H9 (cell line): ENCODE measurements at regions not wholly inside any gene's neighbourhood (a gene's known extent, or its start where the extent isn't known, plus 50 kb on each side); places are given as distances from the start of the nearest gene placed in this dataset.
"Not testable (repeated sequence)": the region's sequence is repeated elsewhere in the genome, so short reads cannot be mapped to it uniquely, and the experiment has no call there.

ENCODE experiments used
- DNase-seq: peaks from one replicate; pipeline ENCODE4 v3.0.0-alpha.2; 2017
- H2AFZ ChIP-seq: one replicate; pipeline ENCODE4 v1.6.1; 2013; ENCODE audit warnings: mild to moderate bottlenecking, low read length, control low read depth, moderate library complexity
- H2AK5ac ChIP-seq: 2 replicates; pipeline ENCODE4 v1.6.1; 2013; ENCODE audit warnings: low read length, control low read depth, mixed read lengths; ENCODE audit not compliant: insufficient read length
- H2BK120ac ChIP-seq: one replicate; pipeline ENCODE4 v1.6.1; 2013; ENCODE audit warnings: low read depth, mild to moderate bottlenecking, low read length, control low read depth, inconsistent platforms; ENCODE audit not compliant: poor library complexity, severe bottlenecking
- H2BK12ac ChIP-seq: 2 replicates; pipeline ENCODE4 v1.6.1; 2013; ENCODE audit warnings: low read length, control low read depth, mixed read lengths, low read depth; ENCODE audit not compliant: insufficient read length
- H2BK15ac ChIP-seq: 2 replicates; pipeline ENCODE4 v1.6.1; 2013; ENCODE audit warnings: low read depth, low read length, control low read depth
- H2BK20ac ChIP-seq: one replicate; pipeline ENCODE4 v1.6.1; 2013; ENCODE audit warnings: low read depth, mild to moderate bottlenecking, low read length, control low read depth, inconsistent platforms; ENCODE audit not compliant: poor library complexity, severe bottlenecking
- H2BK5ac ChIP-seq: 2 replicates; pipeline ENCODE4 v1.6.1; 2013; ENCODE audit warnings: low read length, control low read depth, mixed read lengths; ENCODE audit not compliant: insufficient read length
- H3K14ac ChIP-seq: 2 replicates; pipeline ENCODE4 v1.6.1; 2013; ENCODE audit warnings: low read length, control low read depth; ENCODE audit not compliant: insufficient read depth
- H3K18ac ChIP-seq: 2 replicates; pipeline ENCODE4 v1.6.1; 2013; ENCODE audit warnings: low read depth, mild to moderate bottlenecking, mixed read lengths, low read length, control low read depth; ENCODE audit not compliant: insufficient read length
- H3K23ac ChIP-seq: 2 replicates; pipeline ENCODE4 v1.6.1; 2013; ENCODE audit warnings: low read length, control low read depth, mixed read lengths, low read depth; ENCODE audit not compliant: insufficient read length
- H3K23me2 ChIP-seq: 2 replicates; pipeline ENCODE4 v1.6.1; 2013; ENCODE audit warnings: low read depth, mild to moderate bottlenecking, mixed read lengths, low read length, control low read depth; ENCODE audit not compliant: insufficient read length, poor library complexity, severe bottlenecking
- H3K27ac ChIP-seq: 2 replicates; pipeline ENCODE4 v1.5.1; 2013; ENCODE audit warnings: low read length, control low read depth, mixed read lengths, low read depth; ENCODE audit not compliant: insufficient read length
- H3K27me3 ChIP-seq: 2 replicates; pipeline ENCODE4 v1.6.1; 2013; ENCODE audit warnings: low read length, control low read depth, inconsistent platforms; ENCODE audit not compliant: insufficient read depth
- H3K4ac ChIP-seq: 2 replicates; pipeline ENCODE4 v1.6.1; 2013; ENCODE audit warnings: low read depth, mild to moderate bottlenecking, control low read depth, inconsistent platforms, low read length, moderate library complexity
- H3K4me1 ChIP-seq: 2 replicates; pipeline ENCODE4 v1.6.1; 2013; ENCODE audit warnings: low read length, control low read depth, inconsistent platforms; ENCODE audit not compliant: insufficient read depth
- H3K4me2 ChIP-seq: 2 replicates; pipeline ENCODE4 v1.6.1; 2013; ENCODE audit warnings: low read length, control low read depth, mixed read lengths; ENCODE audit not compliant: insufficient read length, insufficient read depth
- H3K56ac ChIP-seq: 2 replicates; pipeline ENCODE4 v1.6.1; 2013; ENCODE audit warnings: low read depth, mild to moderate bottlenecking, mixed read lengths, low read length, control low read depth; ENCODE audit not compliant: insufficient read length
- H3K79me1 ChIP-seq: 2 replicates; pipeline ENCODE4 v1.6.1; 2013; ENCODE audit warnings: low read depth, mild to moderate bottlenecking, moderate library complexity, low read length, control low read depth, inconsistent platforms; ENCODE audit not compliant: insufficient read depth, poor library complexity, severe bottlenecking
- H3K79me2 ChIP-seq: 2 replicates; pipeline ENCODE4 v1.6.1; 2013; ENCODE audit warnings: low read length, control low read depth, inconsistent platforms; ENCODE audit not compliant: insufficient read depth
- H3K9ac ChIP-seq: 2 replicates; pipeline ENCODE4 v1.6.1; 2013; ENCODE audit warnings: low read length, control low read depth, mixed read lengths; ENCODE audit not compliant: insufficient read length; ENCODE audit errors: extremely low read depth
- H3K9me3 ChIP-seq: one replicate; pipeline ENCODE4 v1.6.1; 2013; ENCODE audit warnings: low read depth, low read length, inconsistent platforms; ENCODE audit not compliant: control insufficient read depth
- H3T11ph ChIP-seq: one replicate; pipeline ENCODE4 v1.6.1; 2013; ENCODE audit warnings: mild to moderate bottlenecking, low read length, control low read depth, inconsistent platforms
- H4K20me1 ChIP-seq: one replicate; pipeline ENCODE4 v1.6.1; 2013; ENCODE audit not compliant: control insufficient read depth, insufficient read length, insufficient read depth
- H4K5ac ChIP-seq: 2 replicates; pipeline ENCODE4 v1.6.1; 2013; ENCODE audit warnings: low read depth, mild to moderate bottlenecking, mixed read lengths, low read length, control low read depth; ENCODE audit not compliant: insufficient read length
- H4K8ac ChIP-seq: replicated peaks from 2 replicates; pipeline ENCODE4 v1.6.1; 2013; ENCODE audit warnings: low read length, control low read depth, mixed read lengths, low read depth; ENCODE audit not compliant: insufficient read length
- H4K91ac ChIP-seq: 2 replicates; pipeline ENCODE4 v1.6.1; 2013; ENCODE audit warnings: low read depth, mild to moderate bottlenecking, moderate library complexity, mixed read lengths, low read length, control low read depth; ENCODE audit not compliant: insufficient read length
- H3K27ac Mint-ChIP-seq, 3 experiments: 2 replicates in 2 of 3; 3 replicates in 1 of 3; pipeline ENCODE4 v1.8.0; 2020 to 2021; ENCODE audit warnings: mixed read lengths in 3 of 3, mild to moderate bottlenecking in 1 of 3, moderate library complexity in 1 of 3
- H3K27me3 Mint-ChIP-seq: 2 replicates; pipeline ENCODE4 v1.8.0; 2021; ENCODE audit warnings: low read depth, mild to moderate bottlenecking, moderate library complexity, mixed read lengths
- H3K36me3 Mint-ChIP-seq, 3 experiments: 2 replicates in 2 of 3; 3 replicates in 1 of 3; pipeline ENCODE4 v1.8.0; 2020 to 2021; ENCODE audit warnings: low read depth in 3 of 3, mixed read lengths in 3 of 3; ENCODE audit not compliant: insufficient read depth in 1 of 3
- H3K4me1 Mint-ChIP-seq, 2 experiments: 2 replicates each; pipeline ENCODE4 v1.8.0; 2020; ENCODE audit warnings: mixed read lengths in 2 of 2
- H3K4me3 Mint-ChIP-seq, 2 experiments: 2 replicates in 1 of 2; 3 replicates in 1 of 2; pipeline ENCODE4 v1.8.0; 2020 to 2021; ENCODE audit warnings: mild to moderate bottlenecking in 2 of 2, mixed read lengths in 2 of 2, moderate library complexity in 1 of 2
- H3K9me3 Mint-ChIP-seq, 2 experiments: 2 replicates in 1 of 2; 3 replicates in 1 of 2; pipeline ENCODE4 v1.8.0; 2020; ENCODE audit warnings: mild to moderate bottlenecking in 2 of 2, mixed read lengths in 2 of 2, moderate library complexity in 1 of 2
- CTCF ChIP-seq: fragments of 200-600 bp; sonication (generic); conservative IDR thresholded peaks from 3 replicates; pipeline ENCODE4 v1.8.0; 2021; ENCODE audit warnings: antibody characterized with exemption, mild to moderate bottlenecking
- WGBS: extraction: QIAGEN DNeasy Blood & Tissue Kit; methylation state at CpG from one replicate; pipeline ENCODE4 v1.1.7; 2013; ENCODE audit warnings: missing lambda C conversion rate, low lambda C conversion rate, mixed read lengths; ENCODE audit not compliant: insufficient read length; ENCODE audit errors: extremely low coverage; 5-methylcytosine and 5-hydroxymethylcytosine counted together

- not testable (repeated sequence) for H3K4ac ChIP-seq, H3K27ac ChIP-seq, H3K56ac ChIP-seq, H2AFZ ChIP-seq, H4K5ac ChIP-seq, H3K79me2 ChIP-seq, H3T11ph ChIP-seq, H2BK5ac ChIP-seq, H3K18ac ChIP-seq, DNase-seq, H3K79me1 ChIP-seq, H3K14ac ChIP-seq, H3K4me3 Mint-ChIP-seq, H2BK12ac ChIP-seq, H3K4me2 ChIP-seq, H3K23ac ChIP-seq, H3K27me3 ChIP-seq, H4K8ac ChIP-seq, H2AK5ac ChIP-seq, H2BK120ac ChIP-seq, H3K9me3 ChIP-seq, H4K20me1 ChIP-seq, H3K9ac ChIP-seq, H3K23me2 ChIP-seq, H3K4me1 ChIP-seq, H3K27me3 Mint-ChIP-seq, H4K91ac ChIP-seq, H2BK15ac ChIP-seq, H3K27ac Mint-ChIP-seq, H2BK20ac ChIP-seq
- peak; percentile 46 for TF ChIP-seq CTCF
- Mint-ChIP-seq H3K36me3 (peaks cover 6 to 18% (median 7%) of the 10 kb centered on the region in 3 experiments; a peak in 6 of 7 replicates), H3K4me1 (peaks cover 7 to 12% of the 10 kb centered on the region in 2 experiments; a peak in 3 of 4 replicates), H3K9me3 (peaks cover 12 to 13% of the 10 kb centered on the region in 2 experiments; a peak in 4 of 5 replicates)
- WGBS, result no CpG with 5 or more reads among the region's 2 CpGs
Measured at GRCh38 chr7:118956285-118956684, 731.8 kb downstream of the ANKRD7 start.
